GM12873 (cell line): ENCODE measurements at regions not wholly inside any gene's neighbourhood (a gene's known extent, or its start where the extent isn't known, plus 50 kb on each side); places are given as distances from the start of the nearest gene placed in this dataset.

Experiments used
- CTCF ChIP-seq: IDR thresholded peaks from 2 replicates; pipeline ENCODE4 v1.5.1; 2012; ENCODE audit warnings: low read depth, mild to moderate bottlenecking, moderate library complexity, low read length, control low read depth; ENCODE audit not compliant: insufficient read depth; ENCODE audit errors: missing control alignments

- no peak for TF ChIP-seq CTCF
These were observed 421.5 kb downstream of the RWDD3 start for GRCh38 chr1:95655321-95656020.

GRCh38 chr1:95657248-95657647 is 423.2 kb downstream of the RWDD3 start:
- no peak for TF ChIP-seq CTCF

- TF ChIP-seq CTCF = no peak
These were observed 425.2 kb downstream of the RWDD3 start for GRCh38 chr1:95659166-95659565.

DNA sequence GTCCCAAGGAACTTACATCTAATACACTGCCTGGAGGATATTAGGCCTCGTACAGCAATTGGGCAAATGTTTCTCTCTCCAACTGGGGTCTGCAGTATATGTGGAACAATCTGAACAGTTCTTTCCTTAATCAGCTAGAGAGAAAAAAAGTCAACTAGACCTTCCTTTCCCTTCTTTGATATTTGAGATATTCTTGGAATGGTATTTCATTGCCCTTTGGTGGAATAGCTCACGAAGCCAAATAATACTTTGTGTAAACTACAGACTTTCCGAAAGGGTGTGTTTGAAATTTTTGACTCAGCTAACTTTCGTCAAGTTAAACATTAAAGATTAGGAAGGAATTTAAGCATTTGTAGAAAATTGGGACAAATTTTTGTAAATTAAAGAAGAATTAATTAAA is 425.6 kb downstream of the RWDD3 start:
- TF ChIP-seq CTCF = no peak

GRCh38 chr1:95660736-95661135 is 426.7 kb downstream of the RWDD3 start:
- TF ChIP-seq CTCF = no peak

GRCh38 chr1:95668165-95668564 is 434.2 kb downstream of the RWDD3 start:
- no peak for TF ChIP-seq CTCF

- TF ChIP-seq CTCF = no peak
These were observed 437.1 kb downstream of the RWDD3 start for GRCh38 chr1:95671098-95671497.
